Mesenchymal stem cell (in vitro differentiated cells and primary cell): ENCODE measurements at regions not wholly inside any gene's neighbourhood (a gene's known extent, or its start where the extent isn't known, plus 50 kb on each side); places are given as distances from the start of the nearest gene placed in this dataset.

Experiments
- DNase-seq: peaks from one replicate; pipeline ENCODE4 v3.0.0-alpha.2; 2013
- H2AFZ ChIP-seq: one replicate; pipeline ENCODE4 v1.6.1; 2013; ENCODE audit warnings: low read depth, mild to moderate bottlenecking, control low read depth, inconsistent platforms, low read length, moderate library complexity
- H2AK5ac ChIP-seq: 2 replicates; pipeline ENCODE4 v1.6.1; 2013; ENCODE audit warnings: low read length, moderate library complexity, mild to moderate bottlenecking, inconsistent platforms; ENCODE audit not compliant: severe bottlenecking
- H2BK120ac ChIP-seq: one replicate; pipeline ENCODE4 v1.6.1; 2013; ENCODE audit warnings: low read depth, mild to moderate bottlenecking, inconsistent platforms, low read length, moderate library complexity
- H2BK12ac ChIP-seq, 2 experiments: one replicate each; pipeline ENCODE4 v1.6.1; 2013; ENCODE audit warnings: inconsistent platforms in 2 of 2, low read length in 2 of 2, mild to moderate bottlenecking in 2 of 2, moderate library complexity in 2 of 2, control low read depth in 1 of 2
- H2BK15ac ChIP-seq: one replicate; pipeline ENCODE4 v1.6.1; 2013; ENCODE audit warnings: mild to moderate bottlenecking, low read depth, inconsistent platforms; ENCODE audit not compliant: poor library complexity, severe bottlenecking
- H2BK5ac ChIP-seq: 2 replicates; pipeline ENCODE4 v1.6.1; 2013; ENCODE audit warnings: low read depth, mild to moderate bottlenecking, low read length, control low read depth, inconsistent platforms; ENCODE audit not compliant: poor library complexity, severe bottlenecking
- H3K14ac ChIP-seq, 2 experiments: one replicate each; pipeline ENCODE4 v1.6.1; 2013; ENCODE audit warnings: inconsistent platforms in 2 of 2, low read length in 2 of 2, control low read depth in 1 of 2, mild to moderate bottlenecking in 1 of 2, moderate library complexity in 1 of 2
- H3K18ac ChIP-seq, 2 experiments: one replicate each; pipeline ENCODE4 v1.6.1; 2013; ENCODE audit warnings: inconsistent platforms in 2 of 2, low read length in 2 of 2, control low read depth in 1 of 2, low read depth in 1 of 2, mild to moderate bottlenecking in 1 of 2
- H3K23ac ChIP-seq, 2 experiments: one replicate each; pipeline ENCODE4 v1.6.1; 2013; ENCODE audit warnings: inconsistent platforms in 2 of 2, low read length in 2 of 2, mild to moderate bottlenecking in 2 of 2, moderate library complexity in 2 of 2, control low read depth in 1 of 2
- H3K27ac ChIP-seq: 2 replicates; pipeline ENCODE4 v1.5.1; 2013; ENCODE audit warnings: mild to moderate bottlenecking, moderate library complexity, low read length, control low read depth, inconsistent platforms; ENCODE audit not compliant: poor library complexity, severe bottlenecking
- H3K27me3 ChIP-seq, 2 experiments: 2 replicates each; pipeline versions ENCODE4 v1.6.1 to v1.7.0; 2013; ENCODE audit warnings: low read length in 2 of 2, mild to moderate bottlenecking in 2 of 2, moderate library complexity in 2 of 2, control low read depth in 1 of 2, inconsistent platforms in 1 of 2; ENCODE audit not compliant: control insufficient read depth in 1 of 2, insufficient read depth in 1 of 2
- H3K36me3 ChIP-seq, 2 experiments: 2 replicates each; pipeline versions ENCODE4 v1.6.1 to v1.7.0; 2013; ENCODE audit warnings: low read length in 2 of 2, control low read depth in 1 of 2, inconsistent platforms in 1 of 2, low read depth in 1 of 2, mild to moderate bottlenecking in 1 of 2; ENCODE audit not compliant: insufficient read depth in 2 of 2, control insufficient read depth in 1 of 2
- H3K4ac ChIP-seq, 2 experiments: one replicate each; pipeline ENCODE4 v1.6.1; 2013; ENCODE audit warnings: inconsistent platforms in 2 of 2, low read length in 2 of 2, mild to moderate bottlenecking in 2 of 2, moderate library complexity in 2 of 2, control low read depth in 1 of 2, low read depth in 1 of 2
- H3K4me1 ChIP-seq: 2 replicates; pipeline ENCODE4 v1.6.1; 2013; ENCODE audit warnings: low read depth, low read length, control low read depth; ENCODE audit not compliant: control insufficient read depth, insufficient read depth
- H3K4me2 ChIP-seq: 2 replicates; pipeline ENCODE4 v1.6.1; 2013; ENCODE audit warnings: low read length, mild to moderate bottlenecking, inconsistent platforms; ENCODE audit not compliant: poor library complexity, severe bottlenecking
- H3K4me3 ChIP-seq, 2 experiments: 2 replicates each; pipeline versions ENCODE4 v1.5.1 to v1.7.0; 2013; ENCODE audit warnings: low read length in 2 of 2, mild to moderate bottlenecking in 2 of 2, control low read depth in 1 of 2, low read depth in 1 of 2; ENCODE audit not compliant: insufficient read depth in 1 of 2
- H3K79me1 ChIP-seq: replicated peaks from 2 replicates; pipeline ENCODE4 v1.6.1; 2013; ENCODE audit warnings: mild to moderate bottlenecking, control low read depth, low read length, inconsistent platforms; ENCODE audit not compliant: poor library complexity, severe bottlenecking
- H3K9ac ChIP-seq: 2 replicates; pipeline ENCODE4 v1.7.0; 2013; ENCODE audit warnings: mild to moderate bottlenecking, low read length, moderate library complexity
- H3K9me3 ChIP-seq: 2 replicates; pipeline ENCODE4 v1.7.0; 2013; ENCODE audit warnings: mild to moderate bottlenecking, low read length; ENCODE audit not compliant: control insufficient read depth
- H4K8ac ChIP-seq: one replicate; pipeline ENCODE4 v1.6.1; 2013; ENCODE audit warnings: inconsistent platforms, mild to moderate bottlenecking, low read length, moderate library complexity
- H4K91ac ChIP-seq: one replicate; pipeline ENCODE4 v1.6.1; 2013; ENCODE audit warnings: mild to moderate bottlenecking, low read length, inconsistent platforms
- WGBS: methylation state at CpG from one replicate; pipeline ENCODE4 v1.1.7; 2013; ENCODE audit warnings: mixed read lengths; 5-methylcytosine and 5-hydroxymethylcytosine counted together

DNA sequence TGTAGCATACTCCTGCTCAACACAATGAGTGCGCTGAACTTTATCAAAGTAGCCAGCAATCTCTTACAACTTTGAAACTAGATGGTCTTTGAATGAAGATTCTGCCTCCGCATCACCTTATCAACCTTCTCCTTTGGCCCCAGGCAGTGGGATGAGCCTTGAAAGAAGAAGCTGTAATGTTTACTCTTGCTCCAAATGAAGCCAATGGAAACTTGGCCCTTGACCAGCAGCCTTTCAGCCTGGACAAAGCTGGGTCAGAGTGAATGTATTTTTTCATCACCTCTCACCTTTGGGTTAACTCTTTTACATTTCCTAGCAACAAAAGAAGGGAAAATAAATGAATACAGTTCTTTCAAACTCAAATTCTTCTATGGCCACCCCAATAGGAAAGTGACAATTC lies 359.1 kb downstream of the KCNA4 start:
- Histone ChIP-seq H3K18ac (no peak overlapping the region), H3K14ac (no peak overlapping the region), H3K4me3 (no peak overlapping the region), H3K4ac (no peak overlapping the region), H3K4me1 (no peaks in the 10 kb centered on the region), H3K9ac (no peak overlapping the region), H3K36me3 (no peaks in the 10 kb centered on the region), H2AFZ (no peak overlapping the region), H3K27me3 (no peaks in the 10 kb centered on the region), H3K9me3 (peaks cover 5% of the 10 kb centered on the region), H3K23ac (no peak overlapping the region), H3K27ac (no peak overlapping the region), H4K8ac (no peak overlapping the region), H2BK5ac (no peak overlapping the region), H2AK5ac (no peak overlapping the region), H2BK120ac (no peak overlapping the region), H3K79me1 (no peaks in the 10 kb centered on the region), H4K91ac (no peak overlapping the region), H2BK12ac (no peak overlapping the region), H2BK15ac (no peak overlapping the region), H3K4me2 (no peak overlapping the region)
- 94% methylated on average over 2 of the region's 2 CpGs for WGBS
- DNase-seq: no peak

DNA sequence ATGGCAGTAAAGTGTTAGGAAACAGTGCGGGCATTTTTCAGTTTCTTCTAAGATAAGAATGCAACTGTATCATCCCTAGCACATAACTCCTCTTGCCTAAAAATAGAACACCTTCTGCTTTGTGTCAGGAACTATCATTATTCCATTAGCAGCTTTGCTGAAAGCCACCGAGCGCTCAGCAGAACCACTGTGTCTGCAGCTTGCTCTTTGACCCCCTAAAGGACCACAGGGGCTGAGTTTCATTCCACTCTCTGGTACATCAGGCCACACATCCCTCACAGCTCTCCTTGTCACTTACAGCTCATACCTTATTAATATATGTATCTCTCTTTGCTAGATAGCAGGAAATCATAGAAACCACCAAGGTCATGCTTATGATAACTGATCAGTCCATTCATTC lies 360.2 kb downstream of the KCNA4 start:
- Histone ChIP-seq H3K9me3 (no peaks in the 10 kb centered on the region), H2BK15ac (no peak overlapping the region), H2AK5ac (no peak overlapping the region), H2AFZ (no peak overlapping the region), H3K27ac (no peak overlapping the region), H3K4me3 (no peak overlapping the region), H4K8ac (no peak overlapping the region), H3K18ac (no peak overlapping the region), H3K4me1 (no peaks in the 10 kb centered on the region), H3K4me2 (no peak overlapping the region), H2BK120ac (no peak overlapping the region), H3K14ac (no peak overlapping the region), H3K36me3 (no peaks in the 10 kb centered on the region), H3K27me3 (no peaks in the 10 kb centered on the region), H2BK12ac (no peak overlapping the region), H3K79me1 (no peaks in the 10 kb centered on the region), H4K91ac (no peak overlapping the region), H3K23ac (no peak overlapping the region), H3K4ac (no peak overlapping the region), H2BK5ac (no peak overlapping the region), H3K9ac (no peak overlapping the region)
- WGBS: 16% methylated on average over 3 of the region's 3 CpGs
- DNase-seq: peak; percentile 64

DNA sequence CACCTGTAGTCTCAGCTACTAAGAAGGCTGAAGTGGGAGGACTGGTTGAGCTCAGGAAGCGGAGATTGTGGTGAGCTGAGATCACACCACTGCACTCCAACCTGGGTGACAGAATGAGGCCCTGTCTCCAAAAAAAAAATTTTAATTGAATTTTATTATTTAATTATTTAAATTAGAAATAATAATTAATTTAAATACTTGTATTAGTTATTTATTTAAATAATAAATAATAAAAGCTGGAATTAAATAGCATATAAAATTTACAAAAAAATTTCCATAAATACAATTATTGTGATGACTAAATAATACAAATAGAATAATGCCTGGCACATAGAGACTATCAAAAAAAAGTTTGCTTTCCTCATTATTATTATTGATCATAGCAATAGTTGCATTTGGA lies 371.5 kb downstream of the KCNA4 start:
- no peaks in the 10 kb centered on the region for H3K27me3 ChIP-seq
- no peak overlapping the region for H3K4me3 ChIP-seq
- H2BK5ac ChIP-seq: no peak overlapping the region
- H3K4me2 ChIP-seq: no peak overlapping the region
- H3K27ac ChIP-seq: no peak overlapping the region
- H2AFZ ChIP-seq: no peak overlapping the region
- H2BK12ac ChIP-seq: no peak overlapping the region
- H3K18ac ChIP-seq: no peak overlapping the region
- no peak overlapping the region for H4K91ac ChIP-seq
- no peak overlapping the region for H3K9ac ChIP-seq
- no peak overlapping the region for H2BK15ac ChIP-seq
- H2BK120ac ChIP-seq: no peak overlapping the region
- no peaks in the 10 kb centered on the region for H3K4me1 ChIP-seq
- no peak overlapping the region for H2AK5ac ChIP-seq
- 100% methylated on average over 1 of the region's 1 CpG for WGBS
- no peak overlapping the region for H3K23ac ChIP-seq
- no peak for DNase-seq
- H4K8ac ChIP-seq: no peak overlapping the region
- no peak overlapping the region for H3K4ac ChIP-seq
- H3K36me3 ChIP-seq: no peaks in the 10 kb centered on the region
- H3K14ac ChIP-seq: no peak overlapping the region
- no peaks in the 10 kb centered on the region for H3K9me3 ChIP-seq
- H3K79me1 ChIP-seq: no peaks in the 10 kb centered on the region

DNA sequence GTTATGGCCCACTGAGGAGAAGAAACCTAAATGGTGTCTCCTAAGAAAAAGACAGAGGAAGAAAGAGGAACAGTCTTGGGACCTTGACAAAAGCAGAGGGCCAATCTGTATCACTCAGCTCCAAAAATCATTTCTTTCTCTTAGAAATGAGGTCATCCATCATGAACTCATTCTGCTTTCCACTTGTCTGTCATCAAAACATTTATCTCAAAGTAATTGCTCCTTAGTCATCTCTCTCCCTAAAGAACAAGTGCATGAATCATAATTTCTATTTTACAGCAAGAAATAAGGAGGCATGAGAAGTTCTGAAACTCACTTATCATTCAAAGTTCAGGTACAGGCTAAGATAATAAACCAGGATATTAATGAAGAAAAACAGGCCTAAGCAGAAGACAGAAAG lies 375.6 kb downstream of the KCNA4 start:
- H3K23ac ChIP-seq: no peak overlapping the region
- no peaks in the 10 kb centered on the region for H3K9me3 ChIP-seq

More for the DNA sequence above, 375.6 kb downstream of the KCNA4 start:
- Histone ChIP-seq H3K4ac (no peak overlapping the region), H3K79me1 (no peaks in the 10 kb centered on the region), H2BK120ac (no peak overlapping the region), H2AK5ac (no peak overlapping the region), H2BK5ac (no peak overlapping the region), H3K27me3 (peaks cover 0 to 3% of the 10 kb centered on the region in 2 experiments), H4K8ac (no peak overlapping the region), H2AFZ (no peak overlapping the region), H3K14ac (no peak overlapping the region), H3K9ac (no peak overlapping the region), H3K4me1 (no peaks in the 10 kb centered on the region), H3K4me3 (no peak overlapping the region), H3K36me3 (no peaks in the 10 kb centered on the region), H3K18ac (no peak overlapping the region), H2BK12ac (no peak overlapping the region), H4K91ac (no peak overlapping the region), H2BK15ac (no peak overlapping the region), H3K27ac (no peak overlapping the region), H3K4me2 (no peak overlapping the region)
- no peak for DNase-seq
